HCT116 (cell line): ENCODE measurements at regions not wholly inside any gene's neighbourhood (a gene's known extent, or its start where the extent isn't known, plus 50 kb on each side); places are given as distances from the start of the nearest gene placed in this dataset.

ENCODE experiments used
- ATAC-seq: fragments of 200-7000 bp; cut with Tn5 transposase; 2 replicates; pipeline ENCODE4 v1.9.1; 2020; ENCODE audit warnings: mild to moderate bottlenecking, moderate library complexity
- BruUV-seq: library from RNA; stranded (reverse); fragments of 400-500 nt; replicated peaks from 2 replicates; lab custom pipeline; 2021; lab: Mats Ljungman, UMichigan
- CTCF ChIA-PET: fragments of 300-600 bp; sonication (Branson Sonifier 250); formaldehyde crosslinking; loops from one replicate; lab custom pipeline; 2021; ENCODE audit warnings: antibody characterized with exemption; lab: Charles Lee
- POLR2A ChIA-PET: fragments of 300-600, 350-600 bp; sonication (Branson Sonifier 250); formaldehyde crosslinking; loops from one replicate; lab custom pipeline; 2021; ENCODE audit warnings: antibody characterized with exemption; lab: Charles Lee
- RAD21 ChIA-PET, 2 experiments: fragments of 300-600 bp; sonication (Branson Sonifier 250); formaldehyde crosslinking; loops; one replicate each; lab custom pipeline; 2023; ENCODE audit warnings: low total read pairs in 2 of 2; ENCODE audit not compliant: uncharacterized antibody in 2 of 2, unreplicated experiment in 2 of 2, low non-redundant PET in 1 of 2; lab: Charles Lee
- DNase-seq: peaks from one replicate; pipeline ENCODE4 v3.0.0-alpha.2; 2010; ENCODE audit warnings: low read depth, low spot score
- H2AFZ ChIP-seq: fragments of 200-600 bp; shearing (Covaris generic), sonication (generic); 2 replicates; pipeline ENCODE4 v1.6.1; 2017; ENCODE audit warnings: low read depth, mixed run types, mixed read lengths, antibody characterized with exemption, low read length; ENCODE audit not compliant: poor library complexity, severe bottlenecking
- H3K27ac ChIP-seq: 2 replicates; pipeline ENCODE4 v1.5.1; 2012; ENCODE audit warnings: low read depth, low read length
- H3K27me3 ChIP-seq: fragments of 200-600 bp; sonication (generic); 2 replicates; pipeline ENCODE4 v1.6.1; 2016; ENCODE audit warnings: mixed run types, low read length, mixed read lengths; ENCODE audit not compliant: insufficient read depth
- H3K36me3 ChIP-seq, 2 experiments: fragments of 200-500 bp in 1 of 2; fragments of 200-600 bp in 1 of 2; sonication (Bioruptor generic) in 1 of 2; sonication (generic) in 1 of 2; 2 replicates each; pipeline versions ENCODE4 v1.5.1 to v1.6.1; 2014 to 2016; ENCODE audit warnings: low read length in 2 of 2, inconsistent platforms in 1 of 2, mixed read lengths in 1 of 2, mixed run types in 1 of 2; ENCODE audit not compliant: insufficient read depth in 2 of 2, control insufficient read depth in 1 of 2
- H3K4me1 ChIP-seq, 2 experiments: fragments of 200-600 bp in 1 of 2; sonication (generic) in 1 of 2; 2 replicates each; pipeline versions ENCODE4 v1.5.1 to v1.6.1; 2012 to 2017; ENCODE audit warnings: low read length in 2 of 2, inconsistent platforms in 1 of 2, mild to moderate bottlenecking in 1 of 2, mixed read lengths in 1 of 2, mixed run types in 1 of 2, moderate library complexity in 1 of 2; ENCODE audit not compliant: insufficient read depth in 2 of 2, control insufficient read depth in 1 of 2
- H3K4me2 ChIP-seq: fragments of 200-600 bp; sonication (generic); 2 replicates; pipeline ENCODE4 v1.6.1; 2017; ENCODE audit warnings: mixed run types, low read length, mixed read lengths
- H3K4me3 ChIP-seq, 2 experiments: fragments of 200-600 bp in 1 of 2; sonication (generic) in 1 of 2; replicated peaks in 1 of 2; 2 replicates each; pipeline ENCODE4 v1.5.1; 2011 to 2016; ENCODE audit warnings: low read length in 2 of 2, control low read depth in 1 of 2, low read depth in 1 of 2, mild to moderate bottlenecking in 1 of 2, mixed read lengths in 1 of 2, mixed run types in 1 of 2
- H3K79me2 ChIP-seq: fragments of 200-600 bp; sonication (generic); 2 replicates; pipeline ENCODE4 v1.6.1; 2017; ENCODE audit warnings: mild to moderate bottlenecking, mixed run types, low read length, moderate library complexity, mixed read lengths; ENCODE audit not compliant: insufficient read depth
- H3K9ac ChIP-seq: fragments of 200-600 bp; sonication (generic); 2 replicates; pipeline ENCODE4 v1.6.1; 2016; ENCODE audit warnings: low read length, mixed read lengths
- H3K9me2 ChIP-seq: fragments of 200-600 bp; sonication (generic), shearing (Covaris generic); 2 replicates; pipeline ENCODE4 v1.6.1; 2017; ENCODE audit warnings: mixed run types, mild to moderate bottlenecking, moderate library complexity; ENCODE audit not compliant: insufficient read depth
- H3K9me3 ChIP-seq, 2 experiments: fragments of 200-500 bp in 1 of 2; fragments of 200-600 bp in 1 of 2; sonication (Bioruptor generic) in 1 of 2; sonication (generic) in 1 of 2; 2 replicates each; pipeline ENCODE4 v1.6.1; 2014 to 2017; ENCODE audit warnings: low read length in 2 of 2, mixed read lengths in 2 of 2, inconsistent platforms in 1 of 2, low read depth in 1 of 2, mild to moderate bottlenecking in 1 of 2, mixed run types in 1 of 2, moderate library complexity in 1 of 2; ENCODE audit not compliant: control insufficient read depth in 1 of 2, insufficient read depth in 1 of 2
- H4K20me1 ChIP-seq: fragments of 200-600 bp; sonication (generic), shearing (Covaris generic); 2 replicates; pipeline ENCODE4 v1.6.1; 2017; ENCODE audit warnings: mixed run types, mild to moderate bottlenecking, moderate library complexity; ENCODE audit not compliant: insufficient read depth
- CEBPB ChIP-seq: IDR thresholded peaks from 2 replicates; pipeline ENCODE4 v1.6.1; 2012; ENCODE audit warnings: low read depth
- EGR1 ChIP-seq: IDR thresholded peaks from 2 replicates; pipeline ENCODE4 v1.6.1; 2012; ENCODE audit warnings: low read depth
- EZH2 ChIP-seq: fragments of 200-600 bp; sonication (generic); IDR thresholded peaks from 2 replicates; pipeline ENCODE4 v1.6.1; 2017; ENCODE audit warnings: antibody characterized with exemption, mixed run types
- JUND ChIP-seq: IDR thresholded peaks from 2 replicates; pipeline ENCODE4 v1.6.1; 2012
- POLR2A ChIP-seq: IDR thresholded peaks from 2 replicates; pipeline ENCODE4 v1.7.0; 2011; ENCODE audit warnings: borderline replicate concordance; ENCODE audit not compliant: insufficient read depth, insufficient read length; ENCODE audit errors: extremely low read depth
- POLR2AphosphoS5 ChIP-seq: IDR thresholded peaks from 2 replicates; pipeline ENCODE4 v1.6.1; 2011; ENCODE audit warnings: mild to moderate bottlenecking, low read depth, low read length, moderate library complexity
- RAD21 ChIP-seq: IDR thresholded peaks from 2 replicates; pipeline ENCODE4 v1.6.1; 2012; ENCODE audit warnings: low read depth, mild to moderate bottlenecking
- SIN3A ChIP-seq: IDR thresholded peaks from 2 replicates; pipeline ENCODE4 v1.6.1; 2012; ENCODE audit warnings: low read depth
- SP1 ChIP-seq: IDR thresholded peaks from 2 replicates; pipeline ENCODE4 v1.6.1; 2012; ENCODE audit warnings: low read depth
- SRF ChIP-seq: IDR thresholded peaks from 2 replicates; pipeline ENCODE4 v1.6.1; 2012; ENCODE audit warnings: low read depth
- TCF7L2 ChIP-seq: IDR thresholded peaks from 2 replicates; pipeline ENCODE4 v1.7.0; 2011; ENCODE audit warnings: borderline replicate concordance, inconsistent platforms; ENCODE audit not compliant: insufficient read depth, insufficient read length; ENCODE audit errors: extremely low read depth
- ZNF274 ChIP-seq: fragments of 200-500 bp; sonication (Bioruptor generic); IDR thresholded peaks from 2 replicates; pipeline ENCODE4 v1.6.1; 2014; ENCODE audit warnings: mild to moderate bottlenecking, low read depth, low read length, inconsistent platforms
- intact Hi-C: fragments of 100-400 bp; cut with micrococcal nuclease; formaldehyde crosslinking; loops from 2 replicates; pipeline ENCODE4 v1.10.0; 2022
- TF ChIP-seq, protein P1 (sequence below): IDR thresholded peaks from 2 replicates; pipeline ENCODE4 v1.6.1; 2012

DNA sequence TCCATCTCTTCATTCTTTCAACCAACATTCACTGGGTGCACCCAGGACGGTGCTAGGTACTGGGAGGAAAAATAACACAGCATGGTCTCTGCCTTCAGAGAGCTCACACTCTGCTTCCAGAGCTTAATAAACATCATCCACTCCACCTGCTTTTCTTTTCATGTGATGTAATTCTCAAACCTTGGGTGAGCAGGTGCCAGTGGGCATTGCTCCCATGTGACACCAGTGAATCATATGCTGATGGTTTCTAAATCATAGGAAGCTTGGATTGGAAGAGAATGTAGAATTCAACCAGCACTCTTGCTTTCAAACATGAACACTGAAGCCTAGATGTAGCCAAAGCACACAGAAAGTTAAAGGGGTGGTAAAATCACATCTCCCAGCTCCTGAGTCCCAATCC is 189.8 kb downstream of the FOXA2 start:
- ChIA-PET POLR2A (no interaction called here), CTCF (no interaction called here), RAD21 (no interaction called here)
- no peak overlapping the region for H3K4me3 ChIP-seq
- H3K9ac ChIP-seq, result no peak overlapping the region
- H3K9me2 ChIP-seq, result no peaks in the 10 kb centered on the region
- H3K4me2 ChIP-seq, result no peak overlapping the region
- H3K79me2 ChIP-seq, result no peaks in the 10 kb centered on the region
- H3K9me3 ChIP-seq, result no peaks in the 10 kb centered on the region
- BruUV-seq, result no TSS peak
- H2AFZ ChIP-seq, result no peak overlapping the region
- no peak for DNase-seq
- no peaks in the 10 kb centered on the region for H3K36me3 ChIP-seq
- TF ChIP-seq POLR2A, result no peak
- no peak for TF ChIP-seq ZNF274
- TF ChIP-seq EGR1, result no peak
- TF ChIP-seq SIN3A, result no peak
- no peak for TF ChIP-seq POLR2AphosphoS5
- TF ChIP-seq JUND, result no peak
- TF ChIP-seq CEBPB, result no peak
- no peak for TF ChIP-seq RAD21
- no peak for TF ChIP-seq SRF
- no peak for TF ChIP-seq EZH2
- TF ChIP-seq SP1, result no peak
- ATAC-seq, result no peak
- H4K20me1 ChIP-seq, result no peaks in the 10 kb centered on the region
- H3K4me1 ChIP-seq, result peaks cover 13 to 20% of the 10 kb centered on the region in 2 experiments
- H3K27ac ChIP-seq, result no peak overlapping the region
- intact Hi-C loops, result no loop called here
- H3K27me3 ChIP-seq, result no peaks in the 10 kb centered on the region

DNA sequence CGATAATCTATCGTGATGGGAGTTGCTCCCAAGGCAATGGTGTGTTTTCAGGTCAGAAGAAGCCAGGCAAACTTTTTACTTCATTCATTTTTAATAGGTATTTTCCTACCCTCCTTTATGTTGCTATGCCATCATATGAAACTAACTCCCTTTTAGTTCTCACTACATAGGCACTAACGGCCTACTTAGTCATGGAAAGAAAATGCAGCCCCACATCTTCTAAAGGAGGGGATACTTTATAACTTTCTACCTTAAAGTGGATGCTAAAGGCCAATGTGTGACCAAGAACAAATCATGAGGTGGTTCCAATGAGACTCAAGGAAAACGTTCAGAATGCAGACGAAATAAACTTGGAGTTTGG is 193.8 kb downstream of the FOXA2 start:
- H3K9ac ChIP-seq, result peak overlapping the region; percentile 12; the same call in 1 of the 2 replicates
- peak overlapping the region; percentile 65 for H3K4me2 ChIP-seq
- ChIA-PET RAD21 (interaction anchor here in 1 of 2 experiments (0.6 kb wide), 1 partner anchor 9 kb away, joined by 4 read pairs; no protein-coding TSS in a partner anchor), POLR2A (interaction anchor here (0.7 to 2.2 kb wide), 5 partner anchors 9 to 16 kb away, joined by 3 to 13 read pairs (median 3); no protein-coding TSS in a partner anchor), CTCF (interaction anchor here (0.9 to 2.0 kb wide), 3 partner anchors 13 to 196 kb away, joined by 3 to 12 read pairs (median 3); no protein-coding TSS in a partner anchor)
- H3K9me3 ChIP-seq, result no peaks in the 10 kb centered on the region
- H3K27ac ChIP-seq, result peak overlapping the region; percentile 51; the same call in 1 of the 2 replicates
- intact Hi-C loops, result loop anchor here (2.0 kb wide), 1 partner anchor 52 kb away; no protein-coding TSS in a partner anchor
- ATAC-seq (peak; percentile 64), DNase-seq (no peak)
- H3K4me1 ChIP-seq, result peaks cover 21 to 41% of the 10 kb centered on the region in 2 experiments
- no peaks in the 10 kb centered on the region for H3K9me2 ChIP-seq
- no TSS peak for BruUV-seq
- H3K27me3 ChIP-seq, result no peaks in the 10 kb centered on the region
- H3K4me3 ChIP-seq, result peak overlapping the region in 1 of 2 experiments; percentile 14; a peak in 1 of 4 replicates
- TF ChIP-seq SP1 (no peak), TCF7L2 (no peak), POLR2A (no peak), SIN3A (no peak), RAD21 (no peak)
- TF ChIP-seq, protein P1, sequence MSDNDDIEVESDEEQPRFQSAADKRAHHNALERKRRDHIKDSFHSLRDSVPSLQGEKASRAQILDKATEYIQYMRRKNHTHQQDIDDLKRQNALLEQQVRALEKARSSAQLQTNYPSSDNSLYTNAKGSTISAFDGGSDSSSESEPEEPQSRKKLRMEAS, result no peak
- no peaks in the 10 kb centered on the region for H4K20me1 ChIP-seq
- H3K36me3 ChIP-seq, result no peaks in the 10 kb centered on the region
- peak overlapping the region; percentile 60 for H2AFZ ChIP-seq
- no peaks in the 10 kb centered on the region for H3K79me2 ChIP-seq
